PC-3 (cell line): ENCODE measurements at regions not wholly inside any gene's neighbourhood (a gene's known extent, or its start where the extent isn't known, plus 50 kb on each side); places are given as distances from the start of the nearest gene placed in this dataset.

ENCODE experiments used
- ATAC-seq: fragments of 200-7000 bp; cut with Tn5 transposase; 2 replicates; pipeline ENCODE4 v1.9.1; 2020; ENCODE audit warnings: mild to moderate bottlenecking, moderate library complexity
- BruUV-seq: library from RNA; stranded (reverse); fragments of 400-500 nt; replicated peaks from 2 replicates; lab custom pipeline; 2021; lab: Mats Ljungman, UMichigan
- CTCF ChIA-PET: fragments of 300-600 bp; sonication (Branson Sonifier 250); formaldehyde crosslinking; loops from one replicate; lab custom pipeline; 2022; ENCODE audit warnings: antibody characterized with exemption; lab: Charles Lee
- POLR2A ChIA-PET: fragments of 300-600 bp; sonication (Branson Sonifier 250); formaldehyde crosslinking; loops from one replicate; lab custom pipeline; 2022; ENCODE audit warnings: antibody characterized with exemption; ENCODE audit not compliant: unreplicated experiment; lab: Charles Lee
- DNase-seq: peaks from one replicate; pipeline ENCODE4 v3.0.0-alpha.2; 2015
- H2AFZ ChIP-seq: fragments of 300-600 bp; sonication (generic); 2 replicates; pipeline ENCODE4 v1.6.0; 2016; ENCODE audit warnings: antibody characterized with exemption, low read length
- H3F3A ChIP-seq: fragments of 300-600 bp; sonication (generic); one replicate; pipeline ENCODE4 v1.6.0; 2017; ENCODE audit warnings: antibody characterized with exemption, low read length, control low read depth, mild to moderate bottlenecking; ENCODE audit not compliant: unreplicated experiment
- H3K27ac ChIP-seq: fragments of 300-600 bp; sonication (generic); 2 replicates; pipeline ENCODE4 v1.5.1; 2016; ENCODE audit warnings: mild to moderate bottlenecking, low read length
- H3K27me3 ChIP-seq: fragments of 300-600 bp; sonication (generic); 2 replicates; pipeline ENCODE4 v1.6.1; 2016; ENCODE audit warnings: low read length, mixed read lengths
- H3K36me3 ChIP-seq: fragments of 300-600 bp; sonication (generic); 2 replicates; pipeline ENCODE4 v1.6.1; 2016; ENCODE audit warnings: low read depth, mixed run types, low read length, mixed read lengths
- H3K4me1 ChIP-seq: fragments of 300-600 bp; sonication (generic); 2 replicates; pipeline ENCODE4 v1.5.1; 2016; ENCODE audit warnings: low read length; ENCODE audit not compliant: insufficient read depth
- H3K4me2 ChIP-seq: fragments of 300-600 bp; sonication (generic); 2 replicates; pipeline ENCODE4 v1.6.0; 2016; ENCODE audit warnings: low read length
- H3K4me3 ChIP-seq: fragments of 300-600 bp; sonication (generic); 2 replicates; pipeline ENCODE4 v1.5.1; 2016; ENCODE audit warnings: mild to moderate bottlenecking, low read length, mixed read lengths
- H3K79me2 ChIP-seq: fragments of 300-600 bp; sonication (generic); 2 replicates; pipeline ENCODE4 v1.6.1; 2017; ENCODE audit warnings: low read length, mixed read lengths
- H3K9ac ChIP-seq: fragments of 300-600 bp; sonication (generic); 2 replicates; pipeline ENCODE4 v1.6.0; 2016; ENCODE audit warnings: mild to moderate bottlenecking, low read length
- H3K9me2 ChIP-seq: fragments of 300-600 bp; sonication (generic); replicated peaks from 2 replicates; pipeline ENCODE4 v1.6.1; 2016; ENCODE audit warnings: mixed run types, low read length, mixed read lengths
- H3K9me3 ChIP-seq: fragments of 300-600 bp; sonication (generic); 2 replicates; pipeline ENCODE4 v1.6.1; 2016; ENCODE audit warnings: low read length, mixed read lengths
- H4K20me1 ChIP-seq: fragments of 300-600 bp; sonication (generic); 2 replicates; pipeline ENCODE4 v1.6.1; 2016; ENCODE audit warnings: low read length, mixed read lengths
- EZH2 ChIP-seq: fragments of 300-600 bp; sonication (generic); IDR thresholded peaks from one replicate; pipeline ENCODE4 v1.6.1; 2017; ENCODE audit warnings: antibody characterized with exemption, mild to moderate bottlenecking, low read length; ENCODE audit not compliant: unreplicated experiment
- EZH2phosphoT487 ChIP-seq: fragments of 300-600 bp; sonication (generic); IDR thresholded peaks from 2 replicates; pipeline ENCODE4 v1.6.1; 2018; ENCODE audit warnings: mild to moderate bottlenecking, antibody characterized with exemption, low read length, borderline replicate concordance
- intact Hi-C: fragments of 100-400 bp; cut with micrococcal nuclease; formaldehyde crosslinking; loops from 2 replicates; pipeline ENCODE4 v1.9.0; 2023
- TF ChIP-seq, protein P1 (sequence below): fragments of 300-600 bp; sonication (generic); conservative IDR thresholded peaks from 2 replicates; pipeline ENCODE4 v1.5.1; 2017; ENCODE audit warnings: antibody characterized with exemption, low read depth, mild to moderate bottlenecking, low read length

DNA sequence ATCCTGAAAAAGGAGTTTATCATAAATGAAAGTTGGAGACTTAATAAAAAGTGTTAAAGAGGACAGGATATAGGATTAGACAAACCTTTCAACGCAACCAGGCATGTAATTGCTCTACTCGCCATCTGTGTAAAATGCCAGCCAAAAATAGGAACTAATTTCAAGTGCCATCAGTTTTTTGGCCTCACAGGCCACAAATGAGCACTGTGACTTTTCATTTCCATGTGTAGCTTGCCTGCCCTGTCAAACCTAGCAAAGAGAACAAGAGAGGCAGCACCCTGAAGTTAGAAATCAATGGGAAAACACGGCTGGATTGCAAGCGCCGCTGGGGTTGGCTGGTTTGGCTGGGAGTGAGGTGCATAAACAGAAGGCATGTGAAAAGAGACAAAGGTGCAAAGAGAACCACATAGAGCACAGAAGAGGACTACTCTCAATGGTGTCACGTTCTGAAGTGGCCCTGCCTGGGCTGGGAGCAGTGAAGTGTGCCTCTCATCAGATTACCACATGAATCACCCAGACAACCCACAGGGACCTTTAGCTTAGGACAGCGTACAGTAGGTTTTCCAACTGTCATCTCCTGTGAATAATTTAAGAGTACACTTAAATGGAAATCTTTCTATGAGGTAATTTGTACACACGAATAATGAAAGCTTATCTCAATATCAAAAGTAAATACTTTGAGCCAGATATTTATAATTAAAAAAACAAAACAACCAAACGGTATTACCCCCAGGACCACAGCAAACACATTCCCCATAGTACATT is 78.0 kb upstream of the NHSL1 start:
- H3K27me3 ChIP-seq = no peaks in the 10 kb centered on the region
- H3K27ac ChIP-seq = no peak overlapping the region
- H3K79me2 ChIP-seq = no peaks in the 10 kb centered on the region
- H3K4me2 ChIP-seq = no peak overlapping the region
- no peak for DNase-seq
- no peaks in the 10 kb centered on the region for H3K9me2 ChIP-seq
- H2AFZ ChIP-seq = no peak overlapping the region
- H3K4me3 ChIP-seq = no peak overlapping the region
- intact Hi-C loops = no loop called here
- H3F3A ChIP-seq = no peaks in the 10 kb centered on the region
- no peak; the same call in 1 of the 2 replicates for ATAC-seq
- TF ChIP-seq EZH2 (no peak), EZH2phosphoT487 (no peak)
- TF ChIP-seq, protein P1, sequence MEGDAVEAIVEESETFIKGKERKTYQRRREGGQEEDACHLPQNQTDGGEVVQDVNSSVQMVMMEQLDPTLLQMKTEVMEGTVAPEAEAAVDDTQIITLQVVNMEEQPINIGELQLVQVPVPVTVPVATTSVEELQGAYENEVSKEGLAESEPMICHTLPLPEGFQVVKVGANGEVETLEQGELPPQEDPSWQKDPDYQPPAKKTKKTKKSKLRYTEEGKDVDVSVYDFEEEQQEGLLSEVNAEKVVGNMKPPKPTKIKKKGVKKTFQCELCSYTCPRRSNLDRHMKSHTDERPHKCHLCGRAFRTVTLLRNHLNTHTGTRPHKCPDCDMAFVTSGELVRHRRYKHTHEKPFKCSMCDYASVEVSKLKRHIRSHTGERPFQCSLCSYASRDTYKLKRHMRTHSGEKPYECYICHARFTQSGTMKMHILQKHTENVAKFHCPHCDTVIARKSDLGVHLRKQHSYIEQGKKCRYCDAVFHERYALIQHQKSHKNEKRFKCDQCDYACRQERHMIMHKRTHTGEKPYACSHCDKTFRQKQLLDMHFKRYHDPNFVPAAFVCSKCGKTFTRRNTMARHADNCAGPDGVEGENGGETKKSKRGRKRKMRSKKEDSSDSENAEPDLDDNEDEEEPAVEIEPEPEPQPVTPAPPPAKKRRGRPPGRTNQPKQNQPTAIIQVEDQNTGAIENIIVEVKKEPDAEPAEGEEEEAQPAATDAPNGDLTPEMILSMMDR = no peak
- ChIA-PET CTCF (no interaction called here), POLR2A (no interaction called here)
- no peaks in the 10 kb centered on the region for H3K36me3 ChIP-seq
- H3K4me1 ChIP-seq = no peaks in the 10 kb centered on the region
- H3K9me3 ChIP-seq = no peaks in the 10 kb centered on the region
- H3K9ac ChIP-seq = no peak overlapping the region
- no peaks in the 10 kb centered on the region for H4K20me1 ChIP-seq
- no TSS peak for BruUV-seq

DNA sequence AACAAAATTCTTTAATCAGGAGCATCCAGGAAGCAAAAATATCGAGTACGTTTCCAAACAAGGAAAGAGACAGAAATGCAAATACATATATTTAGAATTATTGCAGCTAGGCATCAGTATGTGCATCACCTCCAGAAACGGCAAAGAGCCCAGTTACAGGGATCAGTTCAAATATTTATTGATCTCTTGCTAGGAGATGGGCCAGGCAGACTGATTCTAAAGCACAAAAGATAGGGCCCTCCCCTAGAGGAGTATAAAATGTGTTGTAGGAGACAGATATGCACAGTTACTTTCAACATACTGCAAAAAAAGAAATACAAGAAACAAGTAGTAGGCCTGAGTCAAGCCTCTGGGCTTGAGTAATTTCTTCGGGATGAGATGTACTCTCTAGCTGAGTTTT is 80.7 kb upstream of the NHSL1 start:
- H4K20me1 ChIP-seq = no peaks in the 10 kb centered on the region
- no peaks in the 10 kb centered on the region for H3K9me2 ChIP-seq
- H2AFZ ChIP-seq = no peak overlapping the region
- H3K27me3 ChIP-seq = no peaks in the 10 kb centered on the region
- no peaks in the 10 kb centered on the region for H3F3A ChIP-seq
- no peaks in the 10 kb centered on the region for H3K4me1 ChIP-seq
- H3K9me3 ChIP-seq = no peaks in the 10 kb centered on the region
- no peak overlapping the region for H3K27ac ChIP-seq
- ATAC-seq (no peak), DNase-seq (no peak)
- TF ChIP-seq EZH2 (no peak), EZH2phosphoT487 (no peak)
- TF ChIP-seq, protein P1 = no peak
- H3K79me2 ChIP-seq = no peaks in the 10 kb centered on the region
- ChIA-PET CTCF (interaction anchor here (0.6 kb wide), 1 partner anchor 12 kb away, joined by 4 read pairs; no protein-coding TSS in a partner anchor), POLR2A (no interaction called here)
- H3K9ac ChIP-seq = no peak overlapping the region
- no TSS peak for BruUV-seq
- intact Hi-C loops = no loop called here
- no peak overlapping the region for H3K4me2 ChIP-seq
- H3K4me3 ChIP-seq = no peak overlapping the region
- H3K36me3 ChIP-seq = no peaks in the 10 kb centered on the region

DNA sequence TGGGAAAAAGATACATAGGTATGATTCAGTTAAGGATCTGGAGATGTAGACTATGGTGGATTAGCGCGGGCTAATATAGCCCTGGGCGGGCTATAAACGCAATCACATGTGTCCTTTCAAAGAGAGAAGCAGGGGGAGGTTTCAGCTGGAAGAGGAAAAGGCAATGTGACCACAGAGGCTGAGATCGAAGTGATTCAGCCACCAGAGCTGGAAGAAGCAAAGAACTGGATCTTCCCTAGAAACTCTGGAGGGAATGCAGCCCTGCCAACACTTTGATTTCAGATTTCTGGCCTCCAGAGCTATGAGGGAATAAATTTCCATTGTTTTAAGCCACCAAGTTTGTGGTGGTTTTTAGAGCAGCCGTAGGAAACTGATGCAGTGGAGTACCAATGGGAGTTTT is 81.5 kb upstream of the NHSL1 start:
- Histone ChIP-seq H4K20me1 (no peaks in the 10 kb centered on the region), H3K9me3 (no peaks in the 10 kb centered on the region), H3K27ac (no peak overlapping the region), H3K4me3 (no peak overlapping the region), H3K4me2 (no peak overlapping the region), H3K9ac (no peak overlapping the region), H3K79me2 (no peaks in the 10 kb centered on the region), H3K27me3 (no peaks in the 10 kb centered on the region), H2AFZ (no peak overlapping the region), H3F3A (no peaks in the 10 kb centered on the region), H3K9me2 (no peaks in the 10 kb centered on the region), H3K36me3 (no peaks in the 10 kb centered on the region), H3K4me1 (no peaks in the 10 kb centered on the region)
- ChIA-PET CTCF (no interaction called here), POLR2A (no interaction called here)
- no peak for TF ChIP-seq EZH2
- TF ChIP-seq, protein P1 = no peak
- no peak for TF ChIP-seq EZH2phosphoT487
- BruUV-seq = no TSS peak
- DNase-seq (no peak), ATAC-seq (no peak)
- intact Hi-C loops = no loop called here
